IMR-90 (cell line): ENCODE measurements at regions not wholly inside any gene's neighbourhood (a gene's known extent, or its start where the extent isn't known, plus 50 kb on each side); places are given as distances from the start of the nearest gene placed in this dataset.

Source experiments
- CTCF ChIP-seq: conservative IDR thresholded peaks from 2 replicates; pipeline ENCODE4 v1.5.1; 2012; ENCODE audit warnings: mild to moderate bottlenecking, low read depth, low read length, improper control_type of control experiment
- FOS ChIP-seq: fragments of 150-350 bp; IDR thresholded peaks from 2 replicates; pipeline ENCODE4 v1.6.1; 2016; ENCODE audit warnings: low read depth, low read length
- POLR2A ChIP-seq: IDR thresholded peaks from 2 replicates; pipeline ENCODE4 v1.6.1; 2012; ENCODE audit warnings: mild to moderate bottlenecking, low read depth, low read length

GRCh38 chr3:18044971-18045880 is 302.8 kb upstream of the TBC1D5 start:
- TF ChIP-seq CTCF (no peak), FOS (no peak), POLR2A (no peak)
